ENCODE measurements at regions not wholly inside any gene's neighbourhood (a gene's known extent, or its start where the extent isn't known, plus 50 kb on each side); places are given as distances from the start of the nearest gene placed in this dataset.

GRCh38 chr3:127483902-127484591 is 106.5 kb downstream of the TPRA1 start:
- no peak for DNase-seq

GRCh38 chr3:127483005-127483641 is 107.4 kb downstream of the TPRA1 start:
- DNase-seq: no peak

GRCh38 chr3:127482216-127483004 is 108.1 kb downstream of the TPRA1 start:
- DNase-seq: no peak

GRCh38 chr3:127480196-127480954 is 110.2 kb downstream of the TPRA1 start:
- DNase-seq: no peak

GRCh38 chr3:127479449-127479848 is 111.1 kb downstream of the TPRA1 start:
- no peak for DNase-seq

GRCh38 chr3:127478922-127479321 is 111.6 kb downstream of the TPRA1 start:
- DNase-seq: no peak

- DNase-seq: no peak
These were observed 113.1 kb downstream of the TPRA1 start for GRCh38 chr3:127477396-127477795.

- DNase-seq: no peak
These were observed 113.6 kb downstream of the TPRA1 start for GRCh38 chr3:127476936-127477335.

GRCh38 chr3:127475975-127476705 is 114.4 kb downstream of the TPRA1 start:
- DNase-seq: no peak

- DNase-seq: no peak
These were observed 115.1 kb downstream of the TPRA1 start for GRCh38 chr3:127475391-127475790.

- no peak for DNase-seq
These were observed 117.1 kb downstream of the TPRA1 start for GRCh38 chr3:127473244-127474024.

- no peak for DNase-seq
These were observed 118.0 kb downstream of the TPRA1 start for GRCh38 chr3:127472506-127472905.

- no peak for DNase-seq
These were observed 119.4 kb downstream of the TPRA1 start for GRCh38 chr3:127471142-127471541.

- DNase-seq: no peak
These were observed 120.8 kb downstream of the TPRA1 start for GRCh38 chr3:127469760-127470159.

GRCh38 chr3:127467391-127467790 is 123.1 kb downstream of the TPRA1 start:
- DNase-seq: no peak

GRCh38 chr3:127464642-127465041 is 125.9 kb downstream of the TPRA1 start:
- DNase-seq: no peak

GRCh38 chr3:127462111-127462655 is 128.3 kb downstream of the TPRA1 start:
- DNase-seq: no peak

- DNase-seq: no peak
These were observed 129.1 kb downstream of the TPRA1 start for GRCh38 chr3:127461286-127461910.

- DNase-seq: no peak
These were observed 130.6 kb downstream of the TPRA1 start for GRCh38 chr3:127459891-127460290.

GRCh38 chr3:127458696-127459604 is 131.6 kb downstream of the TPRA1 start:
- DNase-seq: no peak

Data from effector CD8-positive, alpha-beta T cell (primary cell).